K562 (cell line): ENCODE measurements at regions not wholly inside any gene's neighbourhood (a gene's known extent, or its start where the extent isn't known, plus 50 kb on each side); places are given as distances from the start of the nearest gene placed in this dataset.
"Not testable (repeated sequence)": the region's sequence is repeated elsewhere in the genome, so short reads cannot be mapped to it uniquely, and the experiment has no call there.

Experiments
- ATAC-seq: fragments of 200-7000 bp; cut with Tn5 transposase; 3 replicates; pipeline ENCODE4 v1.9.1; 2020; ENCODE audit warnings: moderate library complexity
- BruUV-seq: library from RNA; stranded (reverse); fragments of 400-500 nt; replicated peaks from 2 replicates; lab custom pipeline; 2021; lab: Mats Ljungman, UMichigan
- CTCF ChIA-PET: fragments of 300-600 bp; formaldehyde crosslinking; extraction: SDS; loops from one replicate; lab custom pipeline; 2021; ENCODE audit warnings: low intra/inter-chr PET ratio; lab: Yijun Ruan, JAX
- POLR2A ChIA-PET: fragments of 300-600, 350-650 bp; sonication (Branson Sonifier 250); formaldehyde crosslinking; extraction: SDS; loops from one replicate; lab custom pipeline; 2021; ENCODE audit warnings: antibody characterized with exemption, inconsistent platforms; lab: Yijun Ruan, JAX
- DNase-seq, 4 experiments: peaks; one replicate each; pipeline versions ENCODE4 v3.0.0 to v3.0.0-alpha.2; 2011 to 2018; ENCODE audit warnings: low spot score in 3 of 4, mixed read lengths in 3 of 4; ENCODE audit errors: extremely low read depth in 1 of 4
- FAIRE-seq: peaks from 2 replicates; lab custom pipeline; 2011; peaks lifted over from hg19 to GRCh38; lab: Jason Lieb, UNC
- H2AFZ ChIP-seq: 2 replicates; pipeline ENCODE4 v1.6.0; 2011; ENCODE audit warnings: low read depth, low read length, control low read depth, inconsistent platforms
- H3K27ac ChIP-seq: fragments of 200-600 bp; 3 replicates; pipeline ENCODE4 v1.8.0; 2011; ENCODE audit warnings: low read depth, mild to moderate bottlenecking, control low read depth, inconsistent platforms, low read length, moderate library complexity, mixed read lengths; ENCODE audit errors: extremely low read depth
- H3K27me3 ChIP-seq, 2 experiments: fragments of 300-600 bp in 1 of 2; 2 replicates in 1 of 2; 3 replicates in 1 of 2; pipeline versions ENCODE4 v1.6.0 to v1.8.0; 2011; ENCODE audit warnings: inconsistent platforms in 2 of 2, low read length in 2 of 2, mild to moderate bottlenecking in 1 of 2, mixed read lengths in 1 of 2, moderate library complexity in 1 of 2; ENCODE audit not compliant: control insufficient read depth in 2 of 2, insufficient read depth in 2 of 2
- H3K36me3 ChIP-seq: fragments of 300-600 bp; 3 replicates; pipeline ENCODE4 v1.8.0; 2011; ENCODE audit warnings: mild to moderate bottlenecking, low read length, inconsistent platforms; ENCODE audit not compliant: control insufficient read depth, insufficient read depth
- H3K4me1 ChIP-seq, 2 experiments: fragments of 200-600 bp in 1 of 2; replicated peaks in 1 of 2; 2 replicates in 1 of 2; 3 replicates in 1 of 2; pipeline versions ENCODE4 v1.5.1 to v1.8.0; 2011; ENCODE audit warnings: inconsistent platforms in 2 of 2, low read length in 2 of 2, mild to moderate bottlenecking in 1 of 2, mixed read lengths in 1 of 2, moderate library complexity in 1 of 2; ENCODE audit not compliant: control insufficient read depth in 2 of 2, insufficient read depth in 2 of 2
- H3K4me2 ChIP-seq: 2 replicates; pipeline ENCODE4 v1.6.1; 2011; ENCODE audit warnings: low read length, control low read depth, inconsistent platforms, mixed read lengths; ENCODE audit not compliant: insufficient read depth
- H3K4me3 ChIP-seq: fragments of 200-600 bp; sonication (generic), shearing (Covaris generic); 2 replicates; pipeline ENCODE4 v1.5.1; 2016; ENCODE audit warnings: control low read depth, inconsistent platforms
- H3K79me2 ChIP-seq: fragments of 200-600 bp; 3 replicates; pipeline ENCODE4 v1.8.0; 2011; ENCODE audit warnings: low read length, inconsistent platforms; ENCODE audit not compliant: control insufficient read depth, insufficient read depth
- H3K9ac ChIP-seq, 2 experiments: 2 replicates each; pipeline versions ENCODE4 v1.6.0 to v1.6.1; 2011; ENCODE audit warnings: low read depth in 2 of 2, low read length in 2 of 2, control low read depth in 1 of 2, inconsistent platforms in 1 of 2, mild to moderate bottlenecking in 1 of 2, mixed read lengths in 1 of 2; ENCODE audit not compliant: insufficient read depth in 1 of 2
- H3K9me1 ChIP-seq: one replicate; pipeline ENCODE4 v1.6.0; 2011; ENCODE audit warnings: inconsistent platforms, mild to moderate bottlenecking, low read length, moderate library complexity; ENCODE audit not compliant: control insufficient read depth, insufficient read depth
- H3K9me3 ChIP-seq: replicated peaks from 2 replicates; pipeline ENCODE4 v1.5.1; 2011; ENCODE audit warnings: low read depth, low read length, inconsistent platforms; ENCODE audit not compliant: control insufficient read depth, insufficient read depth
- H4K20me1 ChIP-seq: replicated peaks from 2 replicates; pipeline ENCODE4 v1.6.1; 2011; ENCODE audit warnings: low read length, inconsistent platforms, mixed read lengths; ENCODE audit not compliant: control insufficient read depth, insufficient read depth
- FOSL1 ChIP-seq: fragments of 200-800 bp; sonication (Bioruptor generic); conservative IDR thresholded peaks from 2 replicates; pipeline ENCODE4 v1.6.1; 2016; ENCODE audit warnings: missing genetic modification characterization, missing compliant biosample characterization
- WGBS: fragments of 100-300 bp; shearing (Covaris generic); methylation state at CpG from one replicate; pipeline ENCODE4 v1.1.6; 2016; ENCODE audit warnings: low coverage, mixed read lengths; ENCODE audit not compliant: insufficient coverage; ENCODE audit errors: missing lambda C conversion rate; 5-methylcytosine and 5-hydroxymethylcytosine counted together
- in situ Hi-C: fragments of 300-500 bp; cut with MboI; formaldehyde crosslinking; loops from 4 replicates; pipeline ENCODE4 v1.15.0; 2018; ENCODE audit warnings: inconsistent platforms, mixed read lengths
- intact Hi-C: fragments of 100-400 bp; cut with micrococcal nuclease; formaldehyde crosslinking; loops from 2 replicates; pipeline ENCODE4 v1.14.2; 2022
- TF ChIP-seq, protein P1 (sequence below), 2 experiments: fragments of 450-650 bp in 1 of 2; sonication (generic) in 1 of 2; formaldehyde crosslinking in 1 of 2; IDR thresholded peaks in 1 of 2; conservative IDR thresholded peaks in 1 of 2; 2 replicates each; pipeline versions ENCODE4 v1.6.1 to v1.8.1; 2016 to 2023; ENCODE audit warnings: mild to moderate bottlenecking in 2 of 2, moderate library complexity in 2 of 2, inconsistent platforms in 1 of 2, missing genetic modification reagents in 1 of 2
- TF ChIP-seq, protein P2 (sequence below): fragments of 450-650 bp; IDR thresholded peaks from 2 replicates; pipeline ENCODE4 v1.7.1; 2018; ENCODE audit warnings: mild to moderate bottlenecking, low read depth; ENCODE audit not compliant: partially characterized antibody
- TF ChIP-seq, protein P3 (sequence below): fragments of 450-650 bp; formaldehyde crosslinking; IDR thresholded peaks from 2 replicates; pipeline ENCODE4 v1.4.0; 2020; ENCODE audit warnings: mild to moderate bottlenecking, moderate library complexity
- TF ChIP-seq, protein P4 (sequence below), 2 experiments: fragments of 450-650 bp; formaldehyde crosslinking in 1 of 2; IDR thresholded peaks; 2 replicates each; pipeline versions ENCODE4 v1.4.0 to v1.6.1; 2014 to 2020; ENCODE audit warnings: mild to moderate bottlenecking in 2 of 2, borderline replicate concordance in 1 of 2, low read depth in 1 of 2

DNA sequence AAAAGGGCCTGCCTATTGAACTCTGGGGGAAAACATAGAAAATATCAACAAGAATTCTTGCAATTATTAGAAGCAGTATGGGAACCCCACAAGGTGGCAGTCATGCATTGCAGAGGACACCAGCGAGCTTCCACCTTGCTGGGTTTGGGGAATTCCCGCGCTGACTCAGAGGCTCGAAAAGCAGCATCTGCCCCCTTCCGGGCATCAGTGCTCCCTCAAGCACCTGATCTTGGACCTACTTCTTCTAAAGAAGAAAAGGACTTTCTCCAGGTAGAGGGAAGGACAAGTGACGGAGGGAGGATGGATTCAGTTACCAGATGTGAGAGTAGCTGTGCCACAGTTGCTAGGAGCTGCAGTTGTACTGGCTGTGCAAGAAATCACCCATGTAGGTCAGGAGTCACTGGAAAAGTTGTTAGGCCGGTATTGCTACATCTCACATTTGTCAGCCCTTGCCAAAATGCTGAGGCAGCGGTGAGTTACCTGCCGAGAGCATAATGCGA lies 415.7 kb downstream of the DIRAS2 start:
- H3K27me3 ChIP-seq, FAIRE-seq, H4K20me1 ChIP-seq, ATAC-seq, H3K27ac ChIP-seq, H3K36me3 ChIP-seq, H3K9me3 ChIP-seq, in situ Hi-C loops, H3K79me2 ChIP-seq, H3K4me1 ChIP-seq, H3K4me2 ChIP-seq, intact Hi-C loops, H2AFZ ChIP-seq, H3K9ac ChIP-seq, H3K4me3 ChIP-seq, H3K9me1 ChIP-seq, BruUV-seq: not testable (repeated sequence)
- DNase-seq, result peak in 1 of 4 experiments; percentile 26
- ChIA-PET POLR2A (interaction anchor here (1.3 kb wide), 1 partner anchor 529 kb away, joined by 3 read pairs; no protein-coding TSS in a partner anchor), CTCF (interaction anchor here (0.6 to 0.7 kb wide), 2 partner anchors 529 to 644 kb away, joined by 3 read pairs; no protein-coding TSS in a partner anchor)
- WGBS, result 20% methylated on average over 4 of the region's 10 CpGs
- TF ChIP-seq, protein P1, sequence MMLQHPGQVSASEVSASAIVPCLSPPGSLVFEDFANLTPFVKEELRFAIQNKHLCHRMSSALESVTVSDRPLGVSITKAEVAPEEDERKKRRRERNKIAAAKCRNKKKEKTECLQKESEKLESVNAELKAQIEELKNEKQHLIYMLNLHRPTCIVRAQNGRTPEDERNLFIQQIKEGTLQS (IDR thresholded peaks at IDR 0.05), result peak; percentile 47
- TF ChIP-seq, protein P1 (CRISPR knock-in tag; conservative IDR thresholded peaks at IDR 0.05), result not testable (repeated sequence)
- TF ChIP-seq, protein P2, sequence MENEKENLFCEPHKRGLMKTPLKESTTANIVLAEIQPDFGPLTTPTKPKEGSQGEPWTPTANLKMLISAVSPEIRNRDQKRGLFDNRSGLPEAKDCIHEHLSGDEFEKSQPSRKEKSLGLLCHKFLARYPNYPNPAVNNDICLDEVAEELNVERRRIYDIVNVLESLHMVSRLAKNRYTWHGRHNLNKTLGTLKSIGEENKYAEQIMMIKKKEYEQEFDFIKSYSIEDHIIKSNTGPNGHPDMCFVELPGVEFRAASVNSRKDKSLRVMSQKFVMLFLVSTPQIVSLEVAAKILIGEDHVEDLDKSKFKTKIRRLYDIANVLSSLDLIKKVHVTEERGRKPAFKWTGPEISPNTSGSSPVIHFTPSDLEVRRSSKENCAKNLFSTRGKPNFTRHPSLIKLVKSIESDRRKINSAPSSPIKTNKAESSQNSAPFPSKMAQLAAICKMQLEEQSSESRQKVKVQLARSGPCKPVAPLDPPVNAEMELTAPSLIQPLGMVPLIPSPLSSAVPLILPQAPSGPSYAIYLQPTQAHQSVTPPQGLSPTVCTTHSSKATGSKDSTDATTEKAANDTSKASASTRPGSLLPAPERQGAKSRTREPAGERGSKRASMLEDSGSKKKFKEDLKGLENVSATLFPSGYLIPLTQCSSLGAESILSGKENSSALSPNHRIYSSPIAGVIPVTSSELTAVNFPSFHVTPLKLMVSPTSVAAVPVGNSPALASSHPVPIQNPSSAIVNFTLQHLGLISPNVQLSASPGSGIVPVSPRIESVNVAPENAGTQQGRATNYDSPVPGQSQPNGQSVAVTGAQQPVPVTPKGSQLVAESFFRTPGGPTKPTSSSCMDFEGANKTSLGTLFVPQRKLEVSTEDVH, result peak; percentile 75
- peak; percentile 27; the same call in 1 of the 2 replicates for TF ChIP-seq FOSL1 (tag)
- TF ChIP-seq, protein P3, sequence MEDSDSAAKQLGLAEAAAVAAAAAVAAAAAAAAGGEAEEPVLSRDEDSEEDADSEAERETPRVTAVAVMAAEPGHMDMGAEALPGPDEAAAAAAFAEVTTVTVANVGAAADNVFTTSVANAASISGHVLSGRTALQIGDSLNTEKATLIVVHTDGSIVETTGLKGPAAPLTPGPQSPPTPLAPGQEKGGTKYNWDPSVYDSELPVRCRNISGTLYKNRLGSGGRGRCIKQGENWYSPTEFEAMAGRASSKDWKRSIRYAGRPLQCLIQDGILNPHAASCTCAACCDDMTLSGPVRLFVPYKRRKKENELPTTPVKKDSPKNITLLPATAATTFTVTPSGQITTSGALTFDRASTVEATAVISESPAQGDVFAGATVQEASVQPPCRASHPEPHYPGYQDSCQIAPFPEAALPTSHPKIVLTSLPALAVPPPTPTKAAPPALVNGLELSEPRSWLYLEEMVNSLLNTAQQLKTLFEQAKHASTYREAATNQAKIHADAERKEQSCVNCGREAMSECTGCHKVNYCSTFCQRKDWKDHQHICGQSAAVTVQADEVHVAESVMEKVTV, result peak; percentile 48
- TF ChIP-seq, protein P4, sequence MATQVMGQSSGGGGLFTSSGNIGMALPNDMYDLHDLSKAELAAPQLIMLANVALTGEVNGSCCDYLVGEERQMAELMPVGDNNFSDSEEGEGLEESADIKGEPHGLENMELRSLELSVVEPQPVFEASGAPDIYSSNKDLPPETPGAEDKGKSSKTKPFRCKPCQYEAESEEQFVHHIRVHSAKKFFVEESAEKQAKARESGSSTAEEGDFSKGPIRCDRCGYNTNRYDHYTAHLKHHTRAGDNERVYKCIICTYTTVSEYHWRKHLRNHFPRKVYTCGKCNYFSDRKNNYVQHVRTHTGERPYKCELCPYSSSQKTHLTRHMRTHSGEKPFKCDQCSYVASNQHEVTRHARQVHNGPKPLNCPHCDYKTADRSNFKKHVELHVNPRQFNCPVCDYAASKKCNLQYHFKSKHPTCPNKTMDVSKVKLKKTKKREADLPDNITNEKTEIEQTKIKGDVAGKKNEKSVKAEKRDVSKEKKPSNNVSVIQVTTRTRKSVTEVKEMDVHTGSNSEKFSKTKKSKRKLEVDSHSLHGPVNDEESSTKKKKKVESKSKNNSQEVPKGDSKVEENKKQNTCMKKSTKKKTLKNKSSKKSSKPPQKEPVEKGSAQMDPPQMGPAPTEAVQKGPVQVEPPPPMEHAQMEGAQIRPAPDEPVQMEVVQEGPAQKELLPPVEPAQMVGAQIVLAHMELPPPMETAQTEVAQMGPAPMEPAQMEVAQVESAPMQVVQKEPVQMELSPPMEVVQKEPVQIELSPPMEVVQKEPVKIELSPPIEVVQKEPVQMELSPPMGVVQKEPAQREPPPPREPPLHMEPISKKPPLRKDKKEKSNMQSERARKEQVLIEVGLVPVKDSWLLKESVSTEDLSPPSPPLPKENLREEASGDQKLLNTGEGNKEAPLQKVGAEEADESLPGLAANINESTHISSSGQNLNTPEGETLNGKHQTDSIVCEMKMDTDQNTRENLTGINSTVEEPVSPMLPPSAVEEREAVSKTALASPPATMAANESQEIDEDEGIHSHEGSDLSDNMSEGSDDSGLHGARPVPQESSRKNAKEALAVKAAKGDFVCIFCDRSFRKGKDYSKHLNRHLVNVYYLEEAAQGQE (IDR thresholded peaks at IDR 0.05; ENCODE audit: borderline replicate concordance), result peak; percentile 68; the same call in 1 of the 2 replicates
- TF ChIP-seq, protein P4 (CRISPR knock-in tag; IDR thresholded peaks at IDR 0.05; ENCODE audit: low read depth), result not testable (repeated sequence)
